ENCODE measurements at regions not wholly inside any gene's neighbourhood (a gene's known extent, or its start where the extent isn't known, plus 50 kb on each side); places are given as distances from the start of the nearest gene placed in this dataset.

DNA sequence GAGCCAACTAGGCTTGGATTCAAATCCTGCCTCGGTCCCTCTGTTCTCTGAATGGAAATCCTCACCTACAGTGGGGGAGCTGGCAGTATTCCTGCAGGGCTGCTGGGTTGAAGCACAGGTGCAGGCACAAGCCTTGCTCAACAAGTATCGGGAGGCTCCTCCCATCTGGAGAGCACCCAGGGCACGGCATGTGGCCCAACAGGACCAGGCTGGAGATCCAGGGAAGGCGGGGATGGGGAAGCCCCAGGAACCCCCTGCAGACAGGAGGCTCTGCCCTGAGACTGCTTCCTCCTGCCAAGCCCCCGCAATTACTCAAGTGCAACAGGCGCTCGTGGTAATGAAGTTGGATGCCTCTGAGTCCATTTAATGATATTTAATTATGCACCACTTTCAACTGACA, 128.0 kb upstream of the VSTM2B start:
- DNase-seq: no peak

DNA sequence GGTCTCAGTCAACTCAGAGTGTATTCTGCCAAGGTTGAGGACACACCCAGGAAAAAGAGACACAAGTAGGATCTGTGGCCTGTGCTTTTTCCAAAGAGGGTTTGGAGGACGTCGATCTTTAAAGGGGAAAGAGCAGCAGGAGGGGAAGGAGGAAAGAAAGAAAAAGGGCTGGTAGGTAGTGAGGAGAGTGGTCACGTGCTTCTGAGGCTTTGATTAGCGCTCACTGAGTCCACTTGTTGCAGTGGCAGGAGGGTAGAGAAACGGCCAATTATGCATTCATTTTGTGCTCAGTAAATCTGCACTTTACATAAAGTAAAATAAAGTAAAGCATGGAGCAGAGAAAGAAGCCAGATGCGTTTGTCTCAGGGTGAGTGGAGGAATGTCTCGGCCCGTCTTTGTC, 126.0 kb upstream of the VSTM2B start:
- DNase-seq: no peak

DNA sequence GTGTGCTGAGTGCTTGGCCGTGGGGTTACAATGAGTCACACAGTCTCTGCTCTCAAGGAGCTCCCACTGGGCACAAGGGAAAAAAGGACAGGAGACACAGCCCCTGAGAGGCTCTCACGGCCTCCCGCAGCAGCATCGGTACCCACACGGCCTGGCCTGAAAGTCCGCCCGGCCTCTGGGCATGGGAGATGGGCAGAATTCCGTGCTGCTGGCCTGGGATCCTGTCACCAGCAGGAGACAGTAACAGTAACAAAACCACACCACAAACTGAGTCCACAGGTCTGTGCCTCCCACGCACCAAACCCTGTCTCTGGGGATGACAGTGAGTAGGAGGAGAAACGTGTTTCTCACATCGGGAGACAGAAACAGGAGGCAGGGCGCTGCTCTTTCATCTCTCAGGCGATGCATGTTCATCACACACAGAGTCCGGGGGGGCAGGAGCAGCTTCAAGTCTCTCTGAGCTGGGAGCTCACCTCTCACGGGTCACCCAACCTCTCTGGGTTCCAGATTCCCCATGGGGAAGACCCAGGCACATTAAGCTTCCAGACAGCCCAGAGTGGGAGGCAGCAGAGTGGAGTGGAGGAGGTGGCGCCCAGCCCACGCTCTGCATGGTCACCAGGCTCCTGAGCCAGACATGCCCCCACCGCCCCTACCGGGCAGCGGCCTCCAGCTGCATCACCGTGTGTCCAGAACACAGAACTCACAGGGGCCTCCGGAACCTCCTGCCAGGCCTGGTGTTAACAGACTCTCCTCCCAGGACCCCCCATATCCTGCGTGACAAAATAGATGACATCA, 124.7 kb upstream of the VSTM2B start:
- peak; percentile 71 for DNase-seq

DNA sequence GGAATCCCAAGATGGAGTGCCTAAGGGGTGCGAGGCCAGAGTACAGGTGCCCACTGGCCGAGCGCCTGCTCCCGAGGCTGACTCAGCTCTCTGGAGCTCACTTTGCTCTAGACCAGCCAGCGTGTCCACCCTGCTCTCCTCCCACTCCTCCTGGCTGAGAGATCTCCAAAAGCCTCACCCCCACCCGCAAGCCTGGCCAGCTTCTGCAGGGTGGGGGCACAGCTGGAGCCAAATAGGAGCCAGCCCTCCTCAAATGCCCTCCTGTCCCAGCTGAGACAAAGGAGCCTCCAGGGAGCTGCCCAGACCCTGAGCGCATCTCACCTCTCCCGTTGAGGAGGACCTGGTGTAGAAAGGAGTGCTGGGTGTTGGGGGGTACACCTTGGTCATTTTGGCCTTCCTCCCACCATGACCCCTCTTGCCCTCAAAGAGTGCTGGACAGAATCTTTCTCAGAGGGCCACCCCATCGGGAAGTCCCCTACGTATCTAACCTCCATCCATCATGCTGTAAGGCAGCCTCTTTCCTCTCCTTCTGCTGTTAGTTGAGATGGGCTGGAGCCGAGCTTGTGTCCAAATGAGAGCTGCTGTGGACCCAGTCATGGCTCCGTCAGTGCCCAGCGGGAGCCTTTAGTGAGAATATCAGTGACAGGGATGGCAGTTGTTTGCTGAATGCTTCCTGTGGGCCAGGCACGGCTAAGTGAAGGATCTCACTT, 123.9 kb upstream of the VSTM2B start:
- no peak for DNase-seq

DNA sequence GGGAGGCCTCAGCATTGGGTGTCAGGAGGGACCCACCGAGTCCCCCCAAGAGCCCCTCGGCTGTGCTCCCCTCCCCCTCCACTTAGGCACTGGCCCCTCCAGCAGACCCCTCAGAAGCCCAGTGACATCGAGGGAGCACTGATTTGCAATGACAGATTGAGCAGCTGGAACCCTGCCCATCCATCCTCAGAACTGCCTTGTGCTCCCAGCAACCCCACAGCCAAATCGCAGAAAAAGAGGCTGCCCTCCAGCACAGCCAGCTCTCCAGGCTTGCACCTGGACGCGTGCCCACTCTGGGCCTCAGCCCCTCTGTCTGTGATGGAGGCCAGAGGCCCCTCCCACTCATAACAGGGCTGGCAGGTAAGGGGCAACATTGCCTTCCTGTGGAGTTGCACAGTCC, 123.2 kb upstream of the VSTM2B start:
- no peak for DNase-seq

DNA sequence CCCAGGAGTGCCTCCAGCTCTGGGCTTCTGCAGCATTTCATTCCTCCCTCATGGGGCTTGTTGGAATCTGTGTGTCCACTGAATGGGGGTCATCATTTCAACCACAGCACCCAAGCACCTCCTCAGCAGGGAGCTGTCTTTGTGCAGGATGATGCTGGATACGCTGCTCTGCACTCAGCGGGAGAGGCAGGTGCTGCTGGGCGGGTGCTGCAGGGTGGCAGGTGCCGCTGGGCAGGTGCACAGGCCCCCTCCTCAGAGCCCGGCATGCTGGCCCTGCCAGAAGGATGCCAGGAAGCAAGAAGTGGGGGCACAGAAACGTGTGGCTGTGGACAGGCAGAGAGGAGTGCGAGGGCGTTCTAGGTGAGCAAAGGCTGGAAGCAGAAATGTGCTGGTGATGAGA, 121.8 kb upstream of the VSTM2B start:
- no peak for DNase-seq

DNA sequence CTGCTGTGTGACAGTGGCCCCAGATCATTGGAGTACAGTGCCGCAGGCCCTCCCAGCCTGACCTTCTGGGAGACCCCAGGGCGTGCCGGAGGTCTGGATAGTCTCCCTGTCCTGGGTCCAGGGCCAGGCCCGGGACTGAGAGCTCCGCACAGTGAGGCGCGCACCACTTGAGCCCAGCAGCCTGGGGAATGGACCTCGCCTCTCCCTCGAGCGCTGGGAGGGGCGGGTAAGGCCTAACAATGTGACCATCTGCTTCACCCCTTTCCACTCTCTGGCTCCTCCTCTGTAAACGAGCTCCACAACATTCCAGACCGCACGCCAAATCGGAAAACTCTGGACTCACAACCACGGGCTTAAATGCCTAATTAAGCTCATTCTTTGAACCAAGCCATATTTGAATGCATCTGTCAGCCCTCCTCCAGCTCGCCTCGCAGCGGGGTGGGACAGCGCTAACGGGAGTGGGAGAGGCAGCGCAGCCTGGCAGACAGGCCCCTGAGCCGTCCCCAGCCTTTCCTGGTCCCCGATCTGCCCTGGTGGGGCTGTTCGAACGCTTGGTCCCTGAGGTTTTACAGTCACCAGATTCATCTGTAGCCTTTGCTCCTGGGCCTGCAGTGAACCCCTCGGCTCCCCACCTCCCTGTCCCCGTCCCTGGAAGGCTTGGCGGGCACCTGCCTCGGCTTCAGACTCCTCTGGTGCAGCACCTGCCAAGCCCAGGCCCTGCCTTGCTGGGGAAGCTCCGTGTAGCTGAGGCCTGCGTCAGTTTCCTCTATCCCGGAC, 120.7 kb upstream of the VSTM2B start:
- DNase-seq: peak; percentile 81

DNA sequence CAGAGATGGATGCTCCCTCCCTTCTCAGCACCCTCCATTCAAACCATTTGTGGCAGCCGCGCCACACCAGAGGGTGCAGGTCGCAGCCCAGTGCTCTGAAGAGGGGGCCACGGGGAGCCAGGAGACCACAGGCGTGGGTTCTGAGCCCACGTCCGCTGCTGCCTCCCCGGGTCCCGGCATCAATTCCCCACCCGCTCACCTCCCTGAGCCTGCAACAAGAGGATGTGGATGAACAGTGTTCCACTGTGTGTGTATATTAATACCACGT, 120.1 kb upstream of the VSTM2B start:
- no peak for DNase-seq

DNA sequence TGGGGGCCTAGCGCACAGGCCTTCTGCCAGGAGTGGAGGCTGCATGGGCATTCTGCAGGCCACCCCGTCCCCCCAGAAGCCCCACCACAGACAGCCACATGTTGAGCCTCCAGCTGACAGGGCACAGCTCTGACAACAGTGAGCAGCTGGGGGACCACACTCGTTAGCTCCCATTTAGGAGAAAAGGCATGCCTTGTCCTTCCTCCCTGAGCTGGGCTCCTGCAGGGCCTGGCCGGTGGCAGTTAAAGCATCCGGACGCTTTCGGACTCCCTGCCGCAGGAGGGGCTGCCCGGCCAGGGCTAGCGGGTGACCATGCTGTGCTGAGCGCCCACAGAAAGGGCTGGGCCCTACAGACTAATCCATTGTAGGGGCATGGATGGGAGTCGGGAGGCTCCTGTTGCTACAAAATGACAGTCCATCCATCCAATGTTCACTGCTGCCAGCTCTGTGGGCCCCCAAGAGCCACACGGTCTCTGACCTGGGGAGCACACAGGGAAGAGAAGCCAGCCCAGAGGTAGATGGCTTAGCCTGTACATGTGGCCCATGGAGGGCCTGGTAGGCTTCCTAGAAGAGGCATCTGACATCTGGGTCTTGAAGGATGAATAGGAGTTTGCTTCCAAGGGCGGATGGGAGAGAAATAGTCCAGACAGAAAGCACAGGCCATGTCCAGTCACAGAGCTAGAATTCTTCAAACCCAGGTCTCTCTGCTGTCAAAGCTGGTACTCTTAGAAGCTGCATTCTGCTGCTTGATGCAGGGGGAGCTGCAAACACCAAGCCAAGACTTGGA, 116.5 kb upstream of the VSTM2B start:
- no peak for DNase-seq

DNA sequence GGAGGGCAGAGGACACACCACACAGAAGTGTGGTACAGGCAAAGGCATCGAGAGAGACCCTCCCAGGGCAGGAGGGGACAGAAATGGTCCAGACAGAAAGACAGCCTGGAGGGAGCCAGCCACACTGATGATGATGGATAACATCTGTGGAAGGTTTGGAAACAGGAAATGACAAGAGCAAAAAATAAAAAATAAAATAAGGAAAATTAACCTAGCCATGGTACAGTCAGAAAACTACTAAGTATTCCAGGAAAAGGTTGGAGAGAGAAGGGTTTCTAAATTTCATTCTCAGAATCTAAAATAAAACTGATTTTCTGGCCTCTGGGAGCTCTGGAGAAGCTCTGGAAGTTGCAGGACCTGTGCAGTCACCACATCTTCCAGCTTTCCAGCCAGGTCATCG, 115.2 kb upstream of the VSTM2B start:
- no peak for DNase-seq

DNA sequence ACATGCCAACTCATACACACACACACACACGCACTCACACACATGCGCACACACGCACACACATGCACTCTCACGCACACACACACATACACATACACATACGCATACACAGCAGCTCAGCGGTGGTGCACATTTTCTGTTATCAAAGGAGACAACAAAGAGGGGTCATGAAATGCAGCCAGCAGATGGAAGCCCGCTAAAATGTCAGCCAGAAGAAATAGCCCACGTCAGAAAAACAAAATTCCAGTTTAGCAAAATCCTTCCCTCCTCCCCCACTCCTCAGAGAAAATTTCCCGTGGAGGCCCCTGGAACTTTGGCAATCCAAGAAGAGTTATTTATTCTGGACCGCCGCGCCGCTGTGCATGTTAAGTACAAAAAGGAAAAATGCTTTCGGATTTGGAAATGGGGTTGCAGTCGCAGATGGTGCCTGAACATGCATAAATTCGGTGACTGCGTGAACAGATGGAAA, 114.6 kb upstream of the VSTM2B start:
- peak; percentile 69 for DNase-seq

DNA sequence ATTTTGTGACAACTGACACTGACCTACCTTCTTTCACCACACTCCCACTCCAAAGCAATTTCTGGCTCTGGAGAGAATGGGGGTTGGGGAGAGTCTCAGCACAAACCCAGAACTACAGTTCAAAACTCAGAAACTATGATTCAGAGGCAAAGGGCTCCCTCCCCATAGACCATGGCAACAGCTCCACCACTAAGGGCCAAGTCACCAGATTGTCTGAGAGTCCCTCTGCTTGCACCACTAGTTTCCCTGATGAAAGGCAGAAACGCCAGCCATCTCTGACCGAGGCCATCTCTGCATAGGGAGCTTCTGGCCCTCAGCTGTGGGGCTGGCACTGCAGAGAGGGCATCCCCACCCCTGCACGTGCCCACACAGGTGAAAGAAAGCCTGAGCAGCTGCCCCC, 112.4 kb upstream of the VSTM2B start:
- DNase-seq: no peak

DNA sequence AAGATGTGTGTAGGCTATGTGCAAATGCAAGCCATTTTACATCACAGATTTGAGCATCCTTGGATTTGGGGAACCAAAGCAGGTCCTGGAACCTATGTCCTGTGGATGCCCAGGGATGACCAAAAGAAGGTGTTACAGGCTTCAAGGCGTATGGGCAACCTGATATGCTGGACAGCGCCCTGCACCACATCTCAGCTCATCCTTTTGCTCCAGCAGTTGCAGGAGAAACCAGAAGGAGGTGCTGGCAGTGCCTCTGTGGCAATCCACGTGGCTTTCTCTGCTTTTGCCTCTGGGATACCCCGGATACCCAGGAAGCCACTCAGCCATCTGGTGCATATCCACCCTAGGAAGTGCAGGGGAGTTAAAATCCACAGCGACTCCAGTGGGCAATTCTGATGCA, 110.3 kb upstream of the VSTM2B start:
- DNase-seq: no peak

DNA sequence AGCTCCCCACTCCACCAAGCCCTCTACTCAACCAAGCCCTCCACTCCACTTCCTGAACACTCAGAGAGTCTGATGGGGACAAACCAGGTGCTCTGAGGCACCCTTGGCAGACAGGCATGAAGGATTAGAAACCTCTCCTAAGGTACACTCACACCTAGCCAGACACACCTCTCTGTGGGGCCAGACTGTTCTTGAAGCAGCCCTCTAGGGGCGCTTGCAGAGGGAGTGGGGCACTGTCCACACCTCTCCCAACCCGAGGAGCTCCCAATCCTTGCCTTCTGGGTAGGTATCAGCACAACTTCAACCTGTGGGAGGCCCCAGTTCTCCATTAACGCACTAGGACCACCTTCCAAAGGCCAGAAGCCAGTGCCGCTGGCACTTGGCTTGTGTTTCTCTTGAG, 108.7 kb upstream of the VSTM2B start:
- no peak for DNase-seq

DNA sequence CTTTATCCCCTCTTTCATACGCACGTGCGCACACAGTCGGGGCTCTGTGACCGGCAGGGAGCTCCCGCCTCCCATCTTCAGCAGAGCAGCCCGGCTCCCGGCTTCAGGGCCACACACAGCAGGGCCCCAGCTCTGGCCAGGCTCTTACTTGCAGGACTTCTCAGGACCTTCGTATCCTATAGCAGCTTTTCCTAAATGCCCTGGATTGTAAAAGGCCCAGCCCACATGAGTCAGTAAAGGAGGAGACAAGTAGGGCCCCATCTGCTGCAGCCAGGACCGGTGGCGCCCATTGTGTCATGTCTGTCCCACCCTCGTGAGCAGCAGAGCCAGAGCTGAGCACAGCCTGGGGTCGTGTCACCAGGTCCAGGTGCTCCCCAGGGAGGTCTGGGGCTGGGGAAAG, 107.6 kb upstream of the VSTM2B start:
- DNase-seq: no peak

DNA sequence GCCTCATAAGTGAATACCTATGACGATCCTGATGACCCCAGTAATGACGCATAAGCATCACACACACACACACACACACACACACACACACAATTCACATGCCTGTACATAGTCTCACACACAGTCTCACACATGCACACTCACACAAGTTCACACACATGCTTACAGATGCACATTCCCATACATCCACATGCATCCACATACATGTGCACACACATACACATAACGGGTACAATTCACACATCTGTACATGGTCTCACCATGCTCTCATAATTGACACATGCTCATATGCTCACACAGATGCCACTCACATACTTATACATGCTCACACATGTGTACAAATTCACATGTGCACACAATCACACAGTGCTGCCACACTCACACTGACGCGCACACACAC, 105.7 kb upstream of the VSTM2B start:
- DNase-seq: no peak

DNA sequence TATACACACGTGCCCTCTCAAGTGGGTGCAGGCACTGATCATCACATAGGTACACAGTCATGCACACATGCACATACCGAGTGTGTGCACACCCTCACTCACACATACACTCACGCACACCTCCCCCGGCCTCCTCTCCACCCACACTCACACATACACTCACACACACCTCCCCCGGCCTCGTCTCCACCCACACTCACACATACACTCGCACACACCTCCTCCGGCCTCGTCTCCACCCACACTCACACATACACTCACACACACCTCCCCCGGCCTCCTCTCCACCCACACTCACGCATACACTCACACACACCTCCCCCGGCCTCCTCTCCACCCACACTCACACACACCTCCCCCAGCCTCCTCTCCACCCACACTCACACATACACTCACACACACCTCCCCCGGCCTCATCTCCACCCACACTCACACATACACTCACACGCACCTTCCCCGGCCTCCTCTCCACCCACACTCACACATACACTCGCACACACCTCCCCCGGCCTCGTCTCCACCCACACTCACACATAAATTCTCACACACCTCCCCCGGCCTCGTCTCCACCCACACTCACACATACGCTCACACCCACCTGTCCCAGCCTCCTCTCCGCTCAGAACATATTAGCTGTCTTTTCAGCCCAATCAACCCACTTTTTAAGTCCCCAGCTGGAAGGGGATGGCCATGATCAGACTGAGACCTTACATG, 105.2 kb upstream of the VSTM2B start:
- DNase-seq: no peak

DNA sequence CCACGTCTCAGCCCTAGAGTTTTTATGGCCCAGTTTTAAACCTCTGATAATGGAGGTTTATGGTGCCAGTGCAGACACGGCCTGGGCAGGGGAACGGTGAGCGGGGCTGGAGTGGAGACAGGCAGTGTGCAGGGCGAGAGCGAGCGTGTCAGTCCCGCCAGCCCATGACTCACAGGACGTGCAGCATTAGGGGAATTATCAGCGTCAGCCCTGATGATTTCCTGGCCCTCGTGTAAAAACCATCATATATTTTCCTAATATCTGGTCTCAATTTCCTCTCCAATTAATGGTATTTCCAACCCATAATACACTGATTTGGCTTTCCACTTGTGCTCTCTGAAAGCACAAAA, 104.6 kb upstream of the VSTM2B start:
- no peak for DNase-seq

DNA sequence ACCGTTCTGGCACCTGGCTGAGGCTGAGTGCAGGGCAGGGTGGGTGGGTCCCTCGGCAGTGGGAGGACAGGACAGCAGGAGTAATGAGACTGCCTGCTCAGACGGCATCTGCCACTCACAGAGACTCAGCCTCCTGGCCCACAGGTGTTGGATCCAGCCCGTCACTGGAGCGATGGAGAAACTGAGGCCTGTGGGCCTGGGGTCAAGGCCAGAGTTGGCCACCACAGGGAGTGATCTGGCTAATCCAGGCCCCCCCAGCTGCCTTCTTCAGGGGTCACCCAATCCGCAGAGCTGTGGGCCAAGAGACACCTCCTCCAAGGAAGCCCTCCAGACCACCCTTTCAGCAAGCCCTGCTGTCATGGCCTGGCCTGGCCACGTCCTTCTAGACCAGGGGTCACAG, 103.7 kb upstream of the VSTM2B start:
- DNase-seq: no peak

DNA sequence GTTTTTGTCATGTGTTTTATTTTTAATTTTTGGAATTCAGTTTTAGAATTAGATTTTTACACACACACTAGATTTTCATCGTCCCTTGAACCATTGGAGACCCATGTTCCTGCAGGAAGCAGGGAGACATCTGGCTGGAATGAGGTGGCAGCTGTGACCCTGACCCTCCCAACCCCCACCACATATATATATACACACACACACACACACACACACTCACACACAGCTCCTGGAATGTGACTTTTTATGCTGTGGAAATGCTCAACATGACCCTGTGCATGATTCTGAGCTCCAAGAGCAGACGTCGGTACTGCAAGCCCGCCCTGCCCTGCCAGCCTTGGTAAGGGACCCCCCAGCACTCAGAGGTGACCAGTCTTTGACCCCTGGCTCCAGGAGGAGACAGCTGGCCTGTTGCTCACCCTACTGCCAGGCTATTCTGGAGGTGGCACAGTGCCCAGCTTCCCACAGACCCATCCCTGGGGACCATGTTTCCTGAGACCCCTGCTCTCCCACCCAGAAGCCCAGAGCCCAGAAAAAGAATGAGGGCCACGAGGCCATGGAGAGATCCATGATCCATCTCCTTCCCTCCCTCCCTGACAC, 103.2 kb upstream of the VSTM2B start:
- no peak for DNase-seq

DNA sequence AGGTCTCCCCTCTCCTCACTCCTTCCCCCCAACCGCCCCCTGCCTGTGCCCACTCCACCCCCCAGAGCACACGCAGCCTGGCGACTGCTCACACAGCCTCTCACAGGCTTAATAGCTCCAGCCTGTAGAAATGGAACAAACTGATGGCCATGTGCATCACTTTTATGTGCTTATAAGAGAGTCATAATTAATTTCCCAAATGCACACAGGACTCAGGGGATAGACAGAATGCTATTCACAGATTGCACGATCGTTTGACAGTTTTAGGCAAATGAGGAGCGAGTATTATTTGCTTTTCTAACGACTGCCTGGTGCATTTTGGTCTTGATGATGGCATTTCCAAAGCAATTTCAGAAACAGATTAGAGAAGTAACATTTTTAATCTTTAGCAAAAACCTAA, 97.7 kb upstream of the VSTM2B start:
- no peak for DNase-seq
